ENCODE measurements at regions not wholly inside any gene's neighbourhood (a gene's known extent, or its start where the extent isn't known, plus 50 kb on each side); places are given as distances from the start of the nearest gene placed in this dataset.
"Not testable (repeated sequence)": the region's sequence is repeated elsewhere in the genome, so short reads cannot be mapped to it uniquely, and the experiment has no call there.

- no peak for DNase-seq (ENCODE audit: low spot score)
Measured at GRCh38 chr20:11492846-11493245, 424.8 kb upstream of the BTBD3 start.

- peak; percentile 23 for DNase-seq (ENCODE audit: low spot score)
Measured at GRCh38 chr20:11496380-11496779, 421.3 kb upstream of the BTBD3 start.

GRCh38 chr20:11497545-11497944, 420.1 kb upstream of the BTBD3 start:
- DNase-seq (ENCODE audit: low spot score), result no peak

GRCh38 chr20:11499101-11499634, 418.5 kb upstream of the BTBD3 start:
- DNase-seq (ENCODE audit: low spot score), result no peak

- no peak for DNase-seq (ENCODE audit: low spot score)
Measured at GRCh38 chr20:11502061-11502460, 415.6 kb upstream of the BTBD3 start.

- no peak for DNase-seq (ENCODE audit: low spot score)
Measured at GRCh38 chr20:11502671-11503070, 415.0 kb upstream of the BTBD3 start.

GRCh38 chr20:11509776-11510175, 407.9 kb upstream of the BTBD3 start:
- DNase-seq (ENCODE audit: low spot score), result no peak

GRCh38 chr20:11511821-11512220, 405.9 kb upstream of the BTBD3 start:
- no peak for DNase-seq (ENCODE audit: low spot score)

GRCh38 chr20:11513241-11513745, 404.4 kb upstream of the BTBD3 start:
- DNase-seq (ENCODE audit: low spot score), result not testable (repeated sequence)

GRCh38 chr20:11516448-11516847, 401.2 kb upstream of the BTBD3 start:
- no peak for DNase-seq (ENCODE audit: low spot score)

- no peak for DNase-seq (ENCODE audit: low spot score)
Measured at GRCh38 chr20:11520596-11520995, 397.1 kb upstream of the BTBD3 start.

GRCh38 chr20:11521476-11522365, 396.0 kb upstream of the BTBD3 start:
- DNase-seq (ENCODE audit: low spot score), result no peak

- no peak for DNase-seq (ENCODE audit: low spot score)
Measured at GRCh38 chr20:11522366-11522741, 395.3 kb upstream of the BTBD3 start.

GRCh38 chr20:11529047-11529446, 388.6 kb upstream of the BTBD3 start:
- DNase-seq (ENCODE audit: low spot score), result no peak

GRCh38 chr20:11537032-11537431, 380.7 kb upstream of the BTBD3 start:
- no peak for DNase-seq (ENCODE audit: low spot score)

- DNase-seq (ENCODE audit: low spot score), result no peak
Measured at GRCh38 chr20:11539450-11539849, 378.2 kb upstream of the BTBD3 start.

- no peak for DNase-seq (ENCODE audit: low spot score)
Measured at GRCh38 chr20:11540558-11540957, 377.1 kb upstream of the BTBD3 start.

- DNase-seq (ENCODE audit: low spot score), result no peak
Measured at GRCh38 chr20:11542645-11543044, 375.0 kb upstream of the BTBD3 start.

- peak; percentile 88 for DNase-seq (ENCODE audit: low spot score)
Measured at GRCh38 chr20:11544029-11544678, 373.5 kb upstream of the BTBD3 start.

GRCh38 chr20:11546939-11547338, 370.8 kb upstream of the BTBD3 start:
- no peak for DNase-seq (ENCODE audit: low spot score)

GRCh38 chr20:11549172-11550103, 368.3 kb upstream of the BTBD3 start:
- DNase-seq (ENCODE audit: low spot score), result no peak

Measured in HT-29 (cell line).